ENCODE measurements at regions not wholly inside any gene's neighbourhood (a gene's known extent, or its start where the extent isn't known, plus 50 kb on each side); places are given as distances from the start of the nearest gene placed in this dataset.

- Mint-ChIP-seq H3K27ac (no peak overlapping the region), H3K36me3 (no peaks in the 10 kb centered on the region), H3K4me1 (no peaks in the 10 kb centered on the region), H3K27me3 (ENCODE audit: low read depth in 2 of 2) (no peaks in the 10 kb centered on the region), H3K4me3 (no peak overlapping the region), H3K9me3 (peaks cover 14 to 24% of the 10 kb centered on the region in 2 donors)
- no peak overlapping the region for H3K27ac ChIP-seq (ENCODE audit: low read length)
- no peak for DNase-seq
- no peaks in the 10 kb centered on the region for H3K27me3 ChIP-seq (ENCODE audit: control insufficient read depth, insufficient read depth, low read length)
- no peaks in the 10 kb centered on the region for H3K36me3 ChIP-seq (ENCODE audit: control insufficient read depth, insufficient read depth, low read length)
- intact Hi-C loops (cut with micrococcal nuclease), result no loop called here
- ATAC-seq, result no peak
- H3K9me3 ChIP-seq (ENCODE audit: control insufficient read depth, insufficient read depth, low read length), result peaks cover 7% of the 10 kb centered on the region
- H3K4me3 ChIP-seq (ENCODE audit: low read length), result no peak overlapping the region
- 75% methylated on average over 1 of the region's 1 CpG for WGBS (ENCODE audit: insufficient coverage)
- TF ChIP-seq, protein P1, sequence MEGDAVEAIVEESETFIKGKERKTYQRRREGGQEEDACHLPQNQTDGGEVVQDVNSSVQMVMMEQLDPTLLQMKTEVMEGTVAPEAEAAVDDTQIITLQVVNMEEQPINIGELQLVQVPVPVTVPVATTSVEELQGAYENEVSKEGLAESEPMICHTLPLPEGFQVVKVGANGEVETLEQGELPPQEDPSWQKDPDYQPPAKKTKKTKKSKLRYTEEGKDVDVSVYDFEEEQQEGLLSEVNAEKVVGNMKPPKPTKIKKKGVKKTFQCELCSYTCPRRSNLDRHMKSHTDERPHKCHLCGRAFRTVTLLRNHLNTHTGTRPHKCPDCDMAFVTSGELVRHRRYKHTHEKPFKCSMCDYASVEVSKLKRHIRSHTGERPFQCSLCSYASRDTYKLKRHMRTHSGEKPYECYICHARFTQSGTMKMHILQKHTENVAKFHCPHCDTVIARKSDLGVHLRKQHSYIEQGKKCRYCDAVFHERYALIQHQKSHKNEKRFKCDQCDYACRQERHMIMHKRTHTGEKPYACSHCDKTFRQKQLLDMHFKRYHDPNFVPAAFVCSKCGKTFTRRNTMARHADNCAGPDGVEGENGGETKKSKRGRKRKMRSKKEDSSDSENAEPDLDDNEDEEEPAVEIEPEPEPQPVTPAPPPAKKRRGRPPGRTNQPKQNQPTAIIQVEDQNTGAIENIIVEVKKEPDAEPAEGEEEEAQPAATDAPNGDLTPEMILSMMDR (IDR thresholded peaks at IDR 0.05), result no peak
- H3K4me1 ChIP-seq (ENCODE audit: control insufficient read depth, insufficient read depth, low read length), result no peaks in the 10 kb centered on the region
Measured at GRCh38 chr2:81600088-81600487, 1295.5 kb upstream of the LRRTM1 start.

GRCh38 chr2:81598453-81598852 lies 1293.9 kb upstream of the LRRTM1 start:
- DNase-seq (no peak), ATAC-seq (no peak)
- no peaks in the 10 kb centered on the region for H3K4me1 Mint-ChIP-seq
- whole genome bisulfite sequencing (ENCODE audit: insufficient coverage), result 75% methylated on average over 5 of the region's 5 CpGs
- Histone ChIP-seq H3K4me3 (ENCODE audit: low read length) (no peak overlapping the region), H3K9me3 (ENCODE audit: control insufficient read depth, insufficient read depth, low read length) (peaks cover 7% of the 10 kb centered on the region), H3K27me3 (ENCODE audit: control insufficient read depth, insufficient read depth, low read length) (no peaks in the 10 kb centered on the region), H3K27ac (ENCODE audit: low read length) (no peak overlapping the region), H3K36me3 (ENCODE audit: control insufficient read depth, insufficient read depth, low read length) (no peaks in the 10 kb centered on the region), H3K4me1 (ENCODE audit: control insufficient read depth, insufficient read depth, low read length) (no peaks in the 10 kb centered on the region)
- intact Hi-C loops (cut with micrococcal nuclease), result no loop called here
- H3K36me3 Mint-ChIP-seq, result no peaks in the 10 kb centered on the region
- H3K4me3 Mint-ChIP-seq, result no peak overlapping the region
- peaks cover 12 to 24% of the 10 kb centered on the region in 2 donors for H3K9me3 Mint-ChIP-seq
- TF ChIP-seq, protein P1 (IDR thresholded peaks at IDR 0.05), result no peak
- H3K27me3 Mint-ChIP-seq (ENCODE audit: low read depth in 2 of 2), result no peaks in the 10 kb centered on the region
- no peak overlapping the region for H3K27ac Mint-ChIP-seq

GRCh38 chr2:81589406-81589805 lies 1284.9 kb upstream of the LRRTM1 start:
- Histone ChIP-seq H3K9me3 (ENCODE audit: control insufficient read depth, insufficient read depth, low read length) (no peaks in the 10 kb centered on the region), H3K4me1 (ENCODE audit: control insufficient read depth, insufficient read depth, low read length) (no peaks in the 10 kb centered on the region), H3K27ac (ENCODE audit: low read length) (no peak overlapping the region), H3K36me3 (ENCODE audit: control insufficient read depth, insufficient read depth, low read length) (no peaks in the 10 kb centered on the region), H3K27me3 (ENCODE audit: control insufficient read depth, insufficient read depth, low read length) (no peaks in the 10 kb centered on the region), H3K4me3 (ENCODE audit: low read length) (no peak overlapping the region)
- DNase-seq (no peak), ATAC-seq (no peak)
- Mint-ChIP-seq H3K4me1 (no peaks in the 10 kb centered on the region), H3K36me3 (peaks cover 6% of the 10 kb centered on the region), H3K9me3 (peaks cover 2 to 13% of the 10 kb centered on the region in 2 donors), H3K27ac (no peak overlapping the region), H3K27me3 (ENCODE audit: low read depth in 2 of 2) (no peaks in the 10 kb centered on the region), H3K4me3 (no peak overlapping the region)
- TF ChIP-seq, protein P1 (IDR thresholded peaks at IDR 0.05), result no peak
- intact Hi-C loops (cut with micrococcal nuclease), result no loop called here
- 82% methylated on average over 2 of the region's 2 CpGs for WGBS (ENCODE audit: insufficient coverage)

DNA sequence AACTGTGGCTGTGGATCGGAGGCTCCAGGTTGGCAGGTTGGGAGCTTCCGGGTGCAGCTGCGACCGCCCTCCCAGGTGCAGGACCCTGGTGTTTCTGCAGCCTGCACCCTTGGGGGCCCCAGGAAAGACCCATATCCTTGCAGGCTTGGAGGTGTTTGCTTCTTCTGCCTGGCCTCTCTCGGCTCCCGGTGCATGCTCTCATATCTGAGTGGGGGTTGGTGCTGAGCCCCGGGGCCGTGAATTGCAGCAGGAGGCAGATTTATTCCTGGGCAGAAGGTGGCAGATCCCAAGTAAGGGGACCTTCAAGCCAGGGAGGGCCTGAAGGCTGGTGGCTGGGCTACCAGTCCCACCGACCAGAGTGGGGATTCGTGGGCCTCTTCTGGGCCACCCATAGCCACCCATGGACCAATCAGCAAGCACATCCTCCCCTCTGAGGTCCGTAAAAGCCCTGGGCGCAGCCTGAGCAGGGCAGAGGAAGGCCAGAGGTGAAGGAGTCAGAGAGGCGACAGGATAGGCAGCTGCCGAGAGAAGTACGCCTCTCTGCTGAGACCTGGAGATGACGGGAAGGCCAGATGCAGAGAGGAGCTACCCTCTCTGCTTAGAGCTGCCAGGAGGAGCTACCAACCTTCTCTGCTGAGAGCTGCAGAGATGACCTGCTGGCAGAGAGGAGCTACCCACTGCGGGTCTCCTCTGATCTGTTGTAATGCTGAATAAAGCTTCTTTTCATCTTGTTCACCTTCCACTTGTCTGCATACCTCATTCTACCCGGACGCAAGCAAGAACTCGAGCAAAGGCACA lies 1279.0 kb upstream of the LRRTM1 start:
- no peaks in the 10 kb centered on the region for H3K4me1 ChIP-seq (ENCODE audit: control insufficient read depth, insufficient read depth, low read length)
- H3K27ac ChIP-seq (ENCODE audit: low read length), result no peak overlapping the region
- Mint-ChIP-seq H3K36me3 (peaks cover 19% of the 10 kb centered on the region), H3K27me3 (ENCODE audit: low read depth in 2 of 2) (no peaks in the 10 kb centered on the region), H3K4me1 (no peaks in the 10 kb centered on the region), H3K4me3 (no peak overlapping the region), H3K9me3 (peaks cover 7 to 19% of the 10 kb centered on the region in 2 donors), H3K27ac (no peak overlapping the region)
- intact Hi-C loops (cut with micrococcal nuclease), result no loop called here
- no peaks in the 10 kb centered on the region for H3K36me3 ChIP-seq (ENCODE audit: control insufficient read depth, insufficient read depth, low read length)
- DNase-seq, result no peak
- no peak for ATAC-seq
- no peaks in the 10 kb centered on the region for H3K27me3 ChIP-seq (ENCODE audit: control insufficient read depth, insufficient read depth, low read length)
- 91% methylated on average over 20 of the region's 20 CpGs for WGBS (ENCODE audit: insufficient coverage)
- TF ChIP-seq, protein P1 (IDR thresholded peaks at IDR 0.05), result no peak
- no peak overlapping the region for H3K4me3 ChIP-seq (ENCODE audit: low read length)
- H3K9me3 ChIP-seq (ENCODE audit: control insufficient read depth, insufficient read depth, low read length), result peaks cover 4% of the 10 kb centered on the region

Data from natural killer cell (primary cell).